GM10248 (cell line): ENCODE measurements at regions not wholly inside any gene's neighbourhood (a gene's known extent, or its start where the extent isn't known, plus 50 kb on each side); places are given as distances from the start of the nearest gene placed in this dataset.

ENCODE experiments used
- CTCF ChIA-PET: fragments of 300-600 bp; sonication (Branson Sonifier 250); formaldehyde crosslinking; extraction: SDS; loops from one replicate; lab custom pipeline; 2021; ENCODE audit warnings: antibody characterized with exemption; lab: Yijun Ruan, JAX
- POLR2A ChIA-PET: fragments of 350-650 bp; sonication (Branson Sonifier 250); formaldehyde crosslinking; extraction: SDS; loops from one replicate; lab custom pipeline; 2020; ENCODE audit warnings: antibody characterized with exemption; lab: Yijun Ruan, JAX
- DNase-seq: peaks from one replicate; pipeline ENCODE4 v3.0.0; 2012; ENCODE audit errors: extremely low spot score
- CTCF ChIP-seq: IDR thresholded peaks from 2 replicates; pipeline ENCODE4 v1.5.1; 2012; ENCODE audit warnings: mild to moderate bottlenecking, low read depth; ENCODE audit errors: extremely low read depth, missing control alignments, control extremely low read depth

GRCh38 chr2:58612973-58613372, 371.8 kb upstream of the FANCL start:
- POLR2A ChIA-PET = no interaction called here
- no peak for DNase-seq
- TF ChIP-seq CTCF = no peak
- CTCF ChIA-PET = interaction anchor here (1.0 to 1.6 kb wide), 2 partner anchors 9 to 50 kb away, joined by 3 to 5 read pairs; no protein-coding TSS in a partner anchor

- ChIA-PET CTCF (no interaction called here), POLR2A (no interaction called here)
- no peak for DNase-seq
- TF ChIP-seq CTCF = no peak
Observed at GRCh38 chr2:58609326-58609725, 368.2 kb upstream of the FANCL start.

- POLR2A ChIA-PET = no interaction called here
- DNase-seq = no peak
- no peak for TF ChIP-seq CTCF
- CTCF ChIA-PET = no interaction called here
Observed at GRCh38 chr2:58608146-58608545, 367.0 kb upstream of the FANCL start.

- POLR2A ChIA-PET = no interaction called here
- CTCF ChIA-PET = interaction anchor here (1.5 kb wide), 1 partner anchor 10 kb away, joined by 4 read pairs; no protein-coding TSS in a partner anchor
- DNase-seq = no peak
- no peak for TF ChIP-seq CTCF
Observed at GRCh38 chr2:58607448-58607847, 366.3 kb upstream of the FANCL start.

- ChIA-PET POLR2A (no interaction called here), CTCF (interaction anchor here (1.0 to 1.5 kb wide), 2 partner anchors 10 to 11 kb away, joined by 4 read pairs; no protein-coding TSS in a partner anchor)
- DNase-seq = no peak
- TF ChIP-seq CTCF = no peak
Observed at GRCh38 chr2:58606799-58607198, 365.7 kb upstream of the FANCL start.

- no peak for TF ChIP-seq CTCF
- DNase-seq = no peak
- ChIA-PET POLR2A (no interaction called here), CTCF (interaction anchor here (1.5 kb wide), 1 partner anchor 9 kb away, joined by 3 read pairs; no protein-coding TSS in a partner anchor)
Observed at GRCh38 chr2:58604096-58604495, 363.0 kb upstream of the FANCL start.

- DNase-seq = no peak
- CTCF ChIA-PET = no interaction called here
- TF ChIP-seq CTCF = no peak
- POLR2A ChIA-PET = no interaction called here
Observed at GRCh38 chr2:58601017-58601416, 359.9 kb upstream of the FANCL start.
